ENCODE measurements at regions not wholly inside any gene's neighbourhood (a gene's known extent, or its start where the extent isn't known, plus 50 kb on each side); places are given as distances from the start of the nearest gene placed in this dataset.
"Not testable (repeated sequence)": the region's sequence is repeated elsewhere in the genome, so short reads cannot be mapped to it uniquely, and the experiment has no call there.

DNA sequence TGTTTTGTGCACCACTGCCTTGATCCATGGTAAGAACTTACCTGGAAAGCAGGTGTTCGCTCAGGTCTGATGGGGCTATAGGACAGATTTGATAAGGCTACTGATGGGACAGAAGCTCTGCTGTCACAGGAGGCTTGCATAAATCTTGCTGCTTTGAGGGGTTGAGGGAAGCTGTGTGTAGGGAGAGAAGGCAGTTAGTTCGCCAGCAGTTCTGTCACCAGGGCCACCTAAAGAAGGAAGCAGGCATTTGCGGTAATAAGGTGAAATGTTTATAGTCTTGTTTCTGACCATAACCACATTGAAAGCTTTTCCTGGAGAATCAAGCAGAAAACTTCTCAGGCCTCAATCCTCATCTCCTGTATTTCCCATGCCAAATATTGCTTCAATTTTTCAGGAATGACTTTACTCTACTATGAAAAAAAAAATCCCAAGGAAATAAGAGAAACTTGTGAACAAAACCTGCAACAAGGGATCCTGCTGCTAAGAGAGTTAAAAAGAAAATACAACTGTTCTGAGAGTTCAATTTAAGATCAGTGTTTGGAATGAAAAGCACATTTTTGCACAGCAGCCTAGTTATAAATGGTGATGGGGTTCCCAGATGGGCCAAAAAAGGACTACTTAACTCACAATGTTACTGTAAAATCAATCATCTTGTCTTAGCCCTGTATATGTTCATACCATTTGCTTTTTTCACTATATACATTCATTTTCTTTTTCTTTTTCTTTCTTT lies 122.0 kb upstream of the RANBP3L start:
- no peak for DNase-seq (ENCODE audit: low read depth in 2 of 3, low spot score in 2 of 3)

DNA sequence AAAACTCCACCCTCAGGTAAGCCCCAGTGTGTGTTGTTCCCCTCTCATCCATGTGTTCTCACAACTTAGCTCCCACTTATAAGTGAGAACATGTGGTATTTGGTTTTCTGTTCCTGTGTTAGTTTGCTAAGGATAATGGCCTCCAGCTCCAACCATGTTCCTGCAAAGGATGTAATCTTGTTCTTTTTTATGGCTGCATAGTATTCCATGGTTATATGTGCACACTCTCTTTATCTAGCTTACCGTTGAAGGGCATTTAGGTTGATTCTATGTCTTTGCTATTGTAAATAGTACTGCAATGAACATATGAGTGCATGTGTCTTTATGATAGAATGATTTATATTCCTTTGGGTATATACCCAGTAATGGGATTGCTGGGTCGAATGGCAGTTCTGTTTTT lies 124.4 kb upstream of the RANBP3L start:
- not testable (repeated sequence) for DNase-seq (ENCODE audit: low read depth in 2 of 3, low spot score in 2 of 3)

DNA sequence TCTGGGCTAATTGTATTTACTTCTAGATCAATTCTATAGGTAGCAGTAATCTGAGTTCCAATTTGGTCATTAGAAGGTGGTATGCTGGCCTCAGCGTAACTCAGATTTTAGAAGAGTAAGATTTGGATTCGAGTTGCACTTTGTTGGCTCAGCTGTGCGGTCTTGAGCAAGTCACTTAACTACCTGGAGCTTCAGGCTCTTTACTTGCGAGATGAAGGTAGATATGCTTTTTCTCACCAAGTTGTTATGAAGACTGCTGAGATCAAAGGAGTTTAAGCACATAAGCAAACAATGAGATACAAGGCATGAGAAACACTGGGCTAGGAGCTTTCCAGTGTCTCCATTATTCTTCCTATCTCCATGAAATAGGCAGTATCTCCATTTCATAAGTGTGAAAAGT lies 133.8 kb upstream of the RANBP3L start:
- no peak for DNase-seq (ENCODE audit: low read depth in 2 of 3, low spot score in 2 of 3)

DNA sequence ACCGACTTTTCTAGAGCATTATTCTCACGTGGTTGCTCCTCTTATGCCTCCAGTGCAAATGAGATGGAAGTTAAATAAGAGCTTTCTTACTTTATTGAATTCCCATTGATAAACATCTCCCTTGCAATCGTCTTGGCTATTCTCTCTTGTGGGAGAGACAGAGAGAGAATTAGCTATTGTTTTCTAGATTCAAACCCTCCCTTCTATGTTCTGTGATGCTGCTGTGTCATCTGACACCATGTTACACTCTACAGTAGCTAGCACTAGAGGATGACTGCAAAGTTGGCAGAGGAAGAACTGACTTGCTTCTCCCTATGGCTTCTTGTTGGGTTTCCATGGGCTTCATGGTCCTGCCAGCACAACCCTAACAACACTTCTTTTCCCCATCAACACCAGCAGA lies 134.6 kb upstream of the RANBP3L start:
- no peak for DNase-seq (ENCODE audit: low read depth in 2 of 3, low spot score in 2 of 3)

DNA sequence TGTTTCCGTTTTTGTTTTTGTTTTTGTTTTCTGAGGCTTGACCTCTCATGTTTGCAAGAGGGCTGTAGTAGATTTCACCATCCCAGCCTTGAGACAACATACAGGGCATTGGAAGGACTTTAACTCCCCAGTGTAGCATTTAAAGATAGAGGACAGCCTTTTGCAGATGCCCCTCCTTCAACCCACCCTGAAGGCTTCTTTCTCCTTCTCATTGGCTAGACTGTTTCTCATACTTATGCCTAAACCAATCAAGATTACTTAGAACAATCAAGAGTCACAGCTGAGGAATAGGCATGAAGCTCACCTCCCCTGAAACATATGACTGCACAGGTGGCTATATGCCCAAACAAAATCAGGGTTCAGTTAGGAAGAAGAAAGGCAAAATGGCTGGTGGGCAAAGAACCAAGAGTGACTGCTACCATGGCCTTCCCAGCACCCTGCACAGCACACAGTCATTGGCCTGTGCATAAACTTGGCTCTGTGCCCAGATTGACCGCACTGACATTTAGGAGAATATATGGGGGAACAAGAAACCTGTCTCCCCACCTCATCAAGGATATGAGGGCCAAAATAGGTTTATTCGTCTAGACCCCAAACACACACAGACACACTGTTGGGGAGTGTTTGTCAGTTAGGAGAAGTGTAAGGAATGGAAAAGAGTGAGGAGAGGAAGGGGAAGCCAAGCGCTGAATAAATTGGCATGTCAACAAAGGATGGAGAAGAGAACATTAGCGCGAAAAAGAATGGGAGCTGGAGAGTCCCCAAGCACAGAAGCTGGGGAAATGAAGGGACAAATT lies 137.3 kb upstream of the RANBP3L start:
- no peak for DNase-seq (ENCODE audit: low read depth in 2 of 3, low spot score in 2 of 3)

DNA sequence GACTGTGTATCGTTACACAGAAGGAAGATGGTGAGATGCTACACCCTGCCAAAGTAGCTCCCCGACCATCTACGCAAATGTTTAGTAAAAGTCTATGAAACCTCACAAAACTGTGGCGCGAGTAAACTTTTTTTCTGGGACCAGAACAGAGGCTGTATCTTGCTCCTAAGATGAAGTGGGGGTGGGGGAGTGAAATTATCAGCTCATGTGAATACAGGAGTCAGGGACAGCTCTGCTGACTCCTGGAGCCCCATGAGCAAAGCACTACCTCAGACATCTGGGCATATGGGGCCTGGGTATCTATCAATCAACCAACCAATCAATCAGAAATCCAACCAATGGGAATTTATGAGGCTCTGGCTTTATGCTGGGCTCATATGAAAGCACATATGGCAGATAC lies 138.6 kb upstream of the RANBP3L start:
- DNase-seq (ENCODE audit: low read depth in 2 of 3, low spot score in 2 of 3), result no peak

DNA sequence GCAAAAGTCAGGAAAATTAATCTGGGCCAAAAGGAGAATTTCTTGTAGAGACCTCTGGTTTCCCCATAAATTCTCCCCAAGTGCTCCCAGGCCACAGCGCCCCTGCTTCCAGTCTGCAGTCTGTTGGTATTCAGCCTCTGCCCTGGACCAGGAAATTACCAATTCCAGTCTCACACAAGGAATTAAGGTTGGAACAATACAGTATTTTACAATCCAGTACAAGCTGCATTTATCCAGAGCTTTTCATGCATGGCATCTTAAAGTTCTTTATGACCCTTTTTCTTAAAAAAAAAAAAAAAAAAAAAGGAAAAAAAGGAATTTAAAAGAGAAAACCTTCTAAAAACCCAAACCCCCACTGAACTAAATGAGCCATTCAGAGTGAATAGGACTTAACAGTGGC lies 139.6 kb upstream of the RANBP3L start:
- DNase-seq (ENCODE audit: low read depth in 2 of 3, low spot score in 2 of 3), result no peak

DNA sequence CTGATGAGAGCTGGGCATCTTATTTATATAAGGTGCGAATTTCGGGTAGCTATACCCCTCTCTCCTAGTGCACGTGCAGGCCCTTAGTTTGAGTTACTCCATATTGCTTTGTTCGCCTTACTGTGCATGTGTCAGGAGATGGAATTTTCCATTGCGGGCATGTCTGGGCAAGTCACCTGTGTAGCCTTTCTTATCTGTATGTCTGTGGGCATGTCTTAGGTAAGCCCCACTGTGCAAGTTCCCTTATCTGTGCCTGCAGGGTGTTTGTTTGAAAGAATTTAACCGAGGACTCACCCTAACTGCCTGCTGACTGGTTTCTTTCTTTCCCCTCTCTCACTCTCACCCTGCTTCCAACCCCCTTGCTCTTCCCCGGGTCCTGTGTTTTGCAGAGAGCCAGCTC lies 140.7 kb upstream of the RANBP3L start:
- DNase-seq (ENCODE audit: low read depth in 2 of 3, low spot score in 2 of 3), result no peak

DNA sequence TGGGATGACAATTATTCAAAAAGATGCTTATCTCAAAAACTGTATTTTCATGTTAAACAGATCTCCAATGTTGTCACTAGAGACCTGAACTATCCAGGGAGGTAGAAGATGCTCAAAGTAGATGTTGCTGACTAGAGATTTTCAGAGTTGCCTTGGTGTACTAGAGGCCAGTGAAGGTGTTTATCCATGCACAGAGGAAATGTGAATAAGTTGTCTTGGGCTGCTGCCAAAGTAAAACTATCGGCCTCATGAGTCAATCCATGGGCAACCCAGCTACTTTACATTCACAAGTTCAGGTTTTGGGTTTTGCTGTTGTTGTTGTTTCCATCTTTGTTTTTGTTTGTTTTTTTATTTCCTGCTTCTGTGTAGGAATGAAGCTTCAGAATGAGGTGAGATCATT lies 141.1 kb upstream of the RANBP3L start:
- no peak for DNase-seq (ENCODE audit: low read depth in 2 of 3, low spot score in 2 of 3)

DNA sequence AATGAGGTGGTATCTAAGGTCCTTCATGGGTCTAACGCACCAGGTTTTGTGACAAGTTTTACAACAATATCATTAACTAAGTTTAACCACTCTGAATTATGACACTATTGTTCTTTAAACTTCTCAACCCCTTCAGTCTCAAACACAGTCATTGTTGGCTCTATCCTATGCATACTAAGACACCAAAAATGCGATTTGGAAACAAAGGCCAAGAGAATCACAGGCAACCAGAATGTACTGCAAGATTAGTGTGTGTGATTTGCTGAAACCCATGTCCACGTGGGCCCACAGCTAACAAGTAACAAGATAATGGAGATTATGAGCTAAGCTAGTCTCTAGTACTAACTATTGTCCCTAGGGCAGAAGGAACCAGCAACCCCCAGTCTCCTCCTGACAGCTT lies 142.2 kb upstream of the RANBP3L start:
- DNase-seq (ENCODE audit: low read depth in 2 of 3, low spot score in 2 of 3), result no peak

DNA sequence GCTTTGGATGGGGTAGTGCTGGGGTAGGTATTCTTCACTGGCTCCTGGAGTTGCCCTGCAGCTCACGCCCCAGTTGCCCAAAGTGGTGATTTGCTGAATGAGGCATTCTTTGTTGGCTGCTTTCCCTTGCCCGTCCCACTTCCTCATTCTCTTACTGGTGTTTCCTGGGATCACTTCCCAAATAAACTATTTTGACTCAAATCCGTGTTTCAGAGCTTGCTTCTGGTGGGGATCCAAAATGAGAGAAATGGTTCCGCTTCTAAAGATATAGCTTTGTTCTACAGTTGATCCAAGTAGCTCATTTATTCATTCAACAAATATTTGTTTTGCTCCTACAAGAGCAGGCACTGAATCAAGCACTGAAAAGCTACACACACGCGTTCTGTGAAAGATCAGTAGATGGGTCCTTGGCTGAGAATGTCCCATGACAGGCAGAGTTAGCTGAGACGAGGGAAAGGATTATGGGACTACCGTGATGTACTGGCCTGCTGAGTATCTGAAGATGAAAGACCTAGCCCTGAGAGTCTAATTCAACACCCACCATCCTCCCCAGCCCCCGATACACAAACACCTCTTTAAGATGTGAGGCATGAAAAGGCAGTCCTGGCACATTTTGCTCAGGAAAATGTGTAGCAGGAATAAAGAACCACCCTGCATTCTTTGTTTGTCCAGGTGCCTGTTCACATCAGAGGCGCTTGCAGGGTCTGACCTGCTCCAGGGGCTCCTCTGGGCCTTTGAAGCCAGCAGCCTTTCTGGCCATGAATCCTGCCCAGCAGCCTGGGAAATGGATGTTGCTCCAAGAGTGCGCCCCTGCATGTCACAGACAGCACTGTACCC lies 143.1 kb upstream of the RANBP3L start:
- DNase-seq (ENCODE audit: low read depth in 2 of 3, low spot score in 2 of 3), result no peak

DNA sequence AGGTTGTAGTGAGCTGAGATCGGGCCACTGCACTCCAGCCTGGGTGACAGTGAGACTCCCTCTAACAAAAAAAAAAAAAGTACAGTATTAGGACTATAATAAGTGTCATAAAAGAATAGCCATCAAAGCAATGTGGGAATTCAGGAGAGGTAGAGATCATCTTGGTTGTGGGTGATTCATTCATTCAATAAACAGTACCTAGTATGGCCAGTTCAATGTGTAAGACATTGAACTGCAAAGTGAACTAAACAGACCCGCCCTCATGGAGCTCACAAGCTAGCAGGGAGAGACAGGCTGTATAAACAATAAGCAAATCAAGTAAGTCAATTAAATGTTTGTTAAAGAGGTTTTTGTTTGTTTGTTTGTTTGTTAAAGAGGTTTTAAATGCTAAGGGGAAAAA lies 146.1 kb upstream of the RANBP3L start:
- no peak for DNase-seq (ENCODE audit: low read depth in 2 of 3, low spot score in 2 of 3)

DNA sequence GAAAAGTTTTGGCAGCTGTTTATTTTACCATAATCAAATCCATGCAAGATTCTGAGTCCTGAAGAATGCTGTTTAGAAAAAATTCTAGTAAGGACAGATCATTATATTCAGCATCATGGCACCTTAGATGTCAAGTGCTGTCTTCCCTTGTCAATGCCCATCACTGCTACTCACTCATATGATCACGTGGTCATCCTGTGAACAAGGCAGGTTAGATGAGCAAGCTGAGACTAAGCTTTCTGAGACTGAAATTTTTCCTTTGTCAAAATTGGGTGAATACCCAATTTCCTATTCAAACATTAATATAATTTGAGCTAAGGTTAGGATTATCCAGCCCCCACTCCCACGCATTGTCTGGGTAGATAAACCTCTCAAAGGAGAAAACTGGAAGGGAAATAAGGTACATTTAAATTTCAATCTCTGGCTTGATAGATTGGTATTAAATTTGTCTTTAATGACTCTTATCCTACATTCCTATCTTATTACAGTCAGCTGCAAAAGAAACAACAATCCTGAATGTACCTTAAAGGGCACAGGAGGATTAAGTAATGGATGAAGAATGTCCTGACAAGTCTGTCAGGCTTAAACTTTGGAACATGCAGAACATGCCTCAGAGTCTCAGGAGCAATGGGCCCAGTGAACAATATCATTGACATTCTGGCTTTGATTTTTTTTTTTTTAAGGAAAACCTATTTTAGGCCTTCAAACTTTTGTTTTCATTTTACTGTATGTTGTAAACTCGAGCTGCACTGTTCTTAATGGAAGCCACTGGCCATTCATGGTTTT lies 148.7 kb upstream of the RANBP3L start:
- no peak for DNase-seq (ENCODE audit: low read depth in 2 of 3, low spot score in 2 of 3)

DNA sequence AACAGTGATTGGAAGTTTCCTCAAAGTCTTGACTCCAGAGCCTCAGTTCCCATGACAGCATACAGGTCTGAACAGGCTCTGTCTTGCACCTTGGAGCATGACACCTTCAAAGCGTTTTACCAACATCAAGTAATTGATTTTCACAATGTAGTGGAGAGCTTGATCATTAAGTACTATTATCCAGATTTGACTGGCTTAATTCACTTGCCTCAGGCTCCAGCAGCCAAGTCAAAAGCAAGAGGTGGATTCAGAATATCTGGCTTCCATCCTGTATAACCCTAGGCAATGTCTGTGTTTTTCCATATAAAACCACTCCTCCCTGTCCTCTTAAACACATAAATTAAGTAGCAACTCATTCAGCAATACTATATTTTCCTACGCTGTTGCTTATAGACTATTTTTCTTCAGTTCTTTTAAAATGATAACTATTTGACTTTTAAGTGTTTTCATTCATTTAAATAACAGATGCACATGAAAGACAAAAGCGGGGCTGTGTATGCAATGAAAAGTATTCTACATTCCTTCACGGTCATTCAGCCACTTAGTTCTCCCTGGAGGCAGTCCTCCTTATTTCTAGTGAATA lies 150.8 kb upstream of the RANBP3L start:
- no peak for DNase-seq (ENCODE audit: low read depth in 2 of 3, low spot score in 2 of 3)

DNA sequence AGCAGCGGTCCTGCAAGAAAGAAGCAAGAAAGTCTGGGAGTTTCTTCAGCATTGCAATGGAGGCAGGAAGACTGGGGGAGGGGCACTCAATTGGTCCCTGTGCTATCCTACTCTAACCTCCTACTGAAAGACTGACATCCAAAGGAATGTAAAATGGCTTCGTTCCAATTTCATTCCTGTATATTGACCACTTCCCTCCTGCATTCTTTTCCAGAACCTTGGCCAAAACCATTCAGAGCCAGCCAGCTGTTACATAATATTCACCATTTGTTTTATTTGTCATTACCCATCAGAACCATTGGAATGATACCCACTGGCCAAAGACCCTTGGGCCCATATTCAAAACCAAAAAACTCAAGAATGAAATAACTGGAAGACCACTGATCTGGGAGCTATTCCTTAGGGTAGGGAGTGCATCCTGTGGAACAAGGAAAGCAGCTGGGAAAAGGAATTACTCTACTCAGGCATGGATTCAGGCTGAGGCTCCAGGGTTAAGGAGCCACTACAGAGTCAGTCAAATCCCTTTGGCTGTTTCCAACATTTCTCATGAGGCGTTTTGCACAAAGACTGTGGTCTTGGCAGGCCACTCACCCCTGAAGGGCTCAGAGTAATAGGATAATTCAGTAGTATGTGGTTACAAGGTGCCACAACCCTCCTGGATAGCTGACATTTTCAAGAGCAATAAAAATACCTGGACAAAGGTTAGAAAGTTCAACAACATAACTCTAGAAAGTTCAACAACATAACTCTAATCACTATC lies 148.7 kb upstream of the SLC1A3 start:
- DNase-seq (ENCODE audit: low read depth in 2 of 3, low spot score in 2 of 3), result no peak

DNA sequence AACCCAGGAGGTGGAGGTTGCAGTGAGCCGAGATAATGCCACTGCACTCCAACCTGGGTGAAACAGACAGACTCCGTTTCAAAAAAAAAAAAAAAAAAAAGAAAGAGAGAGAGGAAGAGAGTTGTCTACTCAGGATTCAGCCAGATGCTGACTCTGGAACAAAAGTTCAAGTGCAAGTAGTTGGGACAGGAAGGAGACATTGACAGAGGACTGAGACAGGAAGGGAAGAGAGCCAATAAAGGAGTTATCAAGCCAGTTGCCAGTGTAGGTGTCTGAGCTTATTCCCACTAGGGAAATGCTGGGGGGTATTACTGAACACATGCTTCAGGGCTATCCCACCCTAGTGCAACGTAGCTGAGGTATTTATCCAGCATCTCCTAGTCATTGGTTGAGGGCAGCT lies 147.7 kb upstream of the SLC1A3 start:
- DNase-seq (ENCODE audit: low read depth in 2 of 3, low spot score in 2 of 3), result no peak

DNA sequence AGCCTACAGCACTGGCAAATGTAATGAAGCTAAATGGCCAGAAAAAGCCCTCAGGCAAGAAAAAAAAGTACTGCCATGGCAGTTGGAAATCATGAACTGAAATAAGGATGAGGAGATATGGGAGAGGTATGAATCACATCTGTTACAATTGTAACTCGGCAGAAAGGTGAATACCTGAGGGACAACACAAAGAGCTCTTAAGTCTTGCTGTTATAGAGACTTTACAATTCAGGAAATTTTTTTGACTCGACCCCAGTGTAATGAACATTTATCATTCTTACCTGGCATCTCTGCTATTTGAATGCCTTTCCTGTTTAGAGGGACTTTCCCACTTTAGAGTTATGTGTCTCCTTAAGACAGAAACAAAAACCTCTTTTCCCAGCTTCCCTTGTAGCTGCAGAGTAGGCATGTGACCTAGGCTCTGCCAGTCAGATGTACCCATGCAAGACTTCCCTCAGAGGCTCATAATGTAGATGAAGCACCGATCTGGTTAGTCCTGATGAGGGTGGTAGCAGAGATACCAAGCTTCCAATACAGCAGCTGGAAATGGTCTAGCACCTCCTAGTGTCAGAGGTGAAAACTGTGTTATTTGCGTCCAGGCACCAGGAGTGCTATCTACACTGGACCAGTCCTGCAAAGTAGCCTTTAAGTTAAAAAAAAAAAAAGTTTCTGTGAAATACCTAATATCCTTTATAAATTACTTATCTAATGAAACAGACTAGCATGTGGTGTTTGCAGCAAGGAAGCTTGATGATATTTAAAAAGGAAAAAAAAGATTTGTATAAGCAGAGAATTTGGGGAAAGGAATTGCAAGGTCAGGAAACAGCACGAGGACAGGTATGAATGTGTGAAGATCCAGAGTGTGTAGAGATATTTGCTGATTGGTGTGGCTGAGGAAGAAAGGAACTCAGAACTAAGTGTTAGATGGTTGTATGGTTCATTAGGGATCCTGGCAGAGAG lies 146.9 kb upstream of the SLC1A3 start:
- no peak for DNase-seq (ENCODE audit: low read depth in 2 of 3, low spot score in 2 of 3)

DNA sequence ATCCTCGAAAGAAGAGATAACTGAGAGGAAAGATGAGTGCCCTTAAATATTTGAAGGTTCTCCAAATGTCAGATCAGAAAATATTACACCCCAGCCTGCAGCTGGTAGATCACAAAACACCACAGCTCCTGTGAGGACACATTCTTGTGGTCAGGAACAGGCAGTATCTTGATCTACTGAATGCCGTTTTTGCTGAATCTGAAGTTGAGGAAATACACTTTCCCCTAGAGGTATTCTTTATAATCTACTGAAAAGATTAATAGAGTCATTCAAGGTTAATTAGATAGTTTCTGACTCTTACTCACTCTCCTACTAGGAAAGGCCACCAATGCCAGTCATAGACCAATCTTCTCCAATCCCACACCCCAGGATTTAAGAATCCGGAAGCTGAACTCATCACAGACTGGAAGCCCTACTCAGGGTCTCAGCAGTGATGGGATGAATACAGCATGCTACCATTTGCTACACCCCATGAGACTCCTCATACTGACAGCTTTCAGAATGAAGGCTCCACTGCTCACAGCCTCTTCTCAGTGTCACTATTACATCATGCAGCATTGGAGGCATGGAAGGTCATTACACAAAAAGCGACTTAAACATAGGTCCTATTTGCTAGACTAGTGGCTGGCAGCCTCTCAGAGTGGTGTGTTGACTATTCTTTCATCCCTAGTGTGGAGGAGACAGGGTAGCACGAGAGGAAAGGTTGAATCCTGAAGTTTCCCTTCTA lies 143.9 kb upstream of the SLC1A3 start:
- no peak for DNase-seq (ENCODE audit: low read depth in 2 of 3, low spot score in 2 of 3)
